ENCODE measurements at regions not wholly inside any gene's neighbourhood (a gene's known extent, or its start where the extent isn't known, plus 50 kb on each side); places are given as distances from the start of the nearest gene placed in this dataset.

DNA sequence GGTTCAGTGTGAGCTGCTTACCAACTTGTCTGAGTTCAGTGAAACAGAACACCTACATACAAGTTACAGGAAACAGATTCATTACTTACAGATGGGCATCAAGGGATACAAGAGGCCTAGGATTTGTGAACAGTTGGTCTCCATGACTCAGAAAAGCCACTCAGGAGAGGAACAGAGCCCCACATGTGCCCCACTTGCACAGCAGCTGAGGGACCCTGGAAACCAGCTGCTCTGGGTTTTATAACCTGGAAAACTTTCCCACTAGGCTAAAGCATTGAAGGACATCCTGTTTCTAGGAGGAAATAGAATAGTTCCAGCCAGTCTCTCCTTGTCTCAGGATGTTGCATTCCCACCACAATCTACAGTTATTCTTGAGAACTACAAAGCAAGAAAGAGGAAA is 530.0 kb downstream of the ZNF804A start (continued):
- TF ChIP-seq, protein P1, sequence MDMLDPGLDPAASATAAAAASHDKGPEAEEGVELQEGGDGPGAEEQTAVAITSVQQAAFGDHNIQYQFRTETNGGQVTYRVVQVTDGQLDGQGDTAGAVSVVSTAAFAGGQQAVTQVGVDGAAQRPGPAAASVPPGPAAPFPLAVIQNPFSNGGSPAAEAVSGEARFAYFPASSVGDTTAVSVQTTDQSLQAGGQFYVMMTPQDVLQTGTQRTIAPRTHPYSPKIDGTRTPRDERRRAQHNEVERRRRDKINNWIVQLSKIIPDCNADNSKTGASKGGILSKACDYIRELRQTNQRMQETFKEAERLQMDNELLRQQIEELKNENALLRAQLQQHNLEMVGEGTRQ (IDR thresholded peaks at IDR 0.05; ENCODE audit: borderline replicate concordance, low read depth, low read length): no peak

GRCh38 chr2:185128996-185129395 is 530.7 kb downstream of the ZNF804A start:
- H3K9me2 ChIP-seq: no peaks in the 10 kb centered on the region
- CTCF ChIA-PET: no interaction called here
- WGBS (ENCODE audit: low lambda C conversion rate): 21% methylated on average over 2 of the region's 2 CpGs

More at GRCh38 chr2:185128996-185129395, 530.7 kb downstream of the ZNF804A start:
- Histone ChIP-seq H3K4me1 (ENCODE audit: control insufficient read depth in 1 of 2, insufficient read depth in 2 of 2, low read depth in 1 of 2, low read length in 1 of 2) (no peaks in the 10 kb centered on the region), H3K4me2 (no peak overlapping the region), H3K9ac (no peak overlapping the region), H2AFZ (ENCODE audit: low read depth) (no peak overlapping the region), H3F3A (replicated peaks; ENCODE audit: insufficient read depth) (no peaks in the 10 kb centered on the region), H3K27ac (ENCODE audit: low read depth in 2 of 2, low read length in 1 of 2) (no peak overlapping the region), H4K20me1 (ENCODE audit: insufficient read depth) (no peaks in the 10 kb centered on the region), H3K27me3 (ENCODE audit: insufficient read depth) (no peaks in the 10 kb centered on the region), H3K9me3 (no peaks in the 10 kb centered on the region), H3K36me3 (replicated peaks in 1 of 2; ENCODE audit: control insufficient read depth in 1 of 2, insufficient read depth in 2 of 2, low read length in 1 of 2) (no peaks in the 10 kb centered on the region), H3K4me3 (ENCODE audit: low read depth in 2 of 2, low read length in 1 of 2) (no peak overlapping the region), H3K79me2 (ENCODE audit: insufficient read depth) (no peaks in the 10 kb centered on the region)
- TF ChIP-seq FOXJ3 (CRISPR knock-in tag; IDR thresholded peaks at IDR 0.05) (no peak), FOSL2 (IDR thresholded peaks at IDR 0.05; ENCODE audit: borderline replicate concordance, low read depth) (no peak), JUND (IDR thresholded peaks at IDR 0.05) (no peak), ELF1 (IDR thresholded peaks at IDR 0.05) (no peak), RCOR1 (IDR thresholded peaks at IDR 0.05; ENCODE audit: low read length) (no peak), YY1 (IDR thresholded peaks at IDR 0.05; ENCODE audit: low read depth) (no peak), RAD21 (IDR thresholded peaks at IDR 0.05; ENCODE audit: low read length) (no peak), MEF2A (IDR thresholded peaks at IDR 0.05; ENCODE audit: borderline replicate concordance, low read depth) (no peak), NRF1 (IDR thresholded peaks at IDR 0.05; ENCODE audit: low read depth, low read length) (no peak), EP300 (IDR thresholded peaks at IDR 0.05; ENCODE audit: borderline replicate concordance in 1 of 2, low read depth in 1 of 2, low read length in 1 of 2) (no peak)
- TF ChIP-seq, protein P2, sequence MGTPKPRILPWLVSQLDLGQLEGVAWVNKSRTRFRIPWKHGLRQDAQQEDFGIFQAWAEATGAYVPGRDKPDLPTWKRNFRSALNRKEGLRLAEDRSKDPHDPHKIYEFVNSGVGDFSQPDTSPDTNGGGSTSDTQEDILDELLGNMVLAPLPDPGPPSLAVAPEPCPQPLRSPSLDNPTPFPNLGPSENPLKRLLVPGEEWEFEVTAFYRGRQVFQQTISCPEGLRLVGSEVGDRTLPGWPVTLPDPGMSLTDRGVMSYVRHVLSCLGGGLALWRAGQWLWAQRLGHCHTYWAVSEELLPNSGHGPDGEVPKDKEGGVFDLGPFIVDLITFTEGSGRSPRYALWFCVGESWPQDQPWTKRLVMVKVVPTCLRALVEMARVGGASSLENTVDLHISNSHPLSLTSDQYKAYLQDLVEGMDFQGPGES (IDR thresholded peaks at IDR 0.05; ENCODE audit: low read depth, low read length): no peak
- TF ChIP-seq, protein P3, sequence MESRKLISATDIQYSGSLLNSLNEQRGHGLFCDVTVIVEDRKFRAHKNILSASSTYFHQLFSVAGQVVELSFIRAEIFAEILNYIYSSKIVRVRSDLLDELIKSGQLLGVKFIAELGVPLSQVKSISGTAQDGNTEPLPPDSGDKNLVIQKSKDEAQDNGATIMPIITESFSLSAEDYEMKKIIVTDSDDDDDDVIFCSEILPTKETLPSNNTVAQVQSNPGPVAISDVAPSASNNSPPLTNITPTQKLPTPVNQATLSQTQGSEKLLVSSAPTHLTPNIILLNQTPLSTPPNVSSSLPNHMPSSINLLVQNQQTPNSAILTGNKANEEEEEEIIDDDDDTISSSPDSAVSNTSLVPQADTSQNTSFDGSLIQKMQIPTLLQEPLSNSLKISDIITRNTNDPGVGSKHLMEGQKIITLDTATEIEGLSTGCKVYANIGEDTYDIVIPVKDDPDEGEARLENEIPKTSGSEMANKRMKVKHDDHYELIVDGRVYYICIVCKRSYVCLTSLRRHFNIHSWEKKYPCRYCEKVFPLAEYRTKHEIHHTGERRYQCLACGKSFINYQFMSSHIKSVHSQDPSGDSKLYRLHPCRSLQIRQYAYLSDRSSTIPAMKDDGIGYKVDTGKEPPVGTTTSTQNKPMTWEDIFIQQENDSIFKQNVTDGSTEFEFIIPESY (IDR thresholded peaks at IDR 0.05; ENCODE audit: borderline replicate concordance, low read depth): no peak
- TF ChIP-seq, protein P1 (IDR thresholded peaks at IDR 0.05; ENCODE audit: borderline replicate concordance, low read depth, low read length): no peak
- POLR2A ChIA-PET: no interaction called here
- no peak for DNase-seq
